ENCODE measurements at regions not wholly inside any gene's neighbourhood (a gene's known extent, or its start where the extent isn't known, plus 50 kb on each side); places are given as distances from the start of the nearest gene placed in this dataset.

- TF ChIP-seq CTCF (IDR thresholded peaks at IDR 0.05) (no peak), EZH2 (IDR thresholded peaks at IDR 0.05; ENCODE audit: borderline replicate concordance, insufficient read depth, low read depth, low read length, poor library complexity, severe bottlenecking) (no peak)
Measured at GRCh38 chr12:82124711-82125380, 233.3 kb downstream of the CCDC59 start.
